HG03571 (cell line): ENCODE measurements at regions not wholly inside any gene's neighbourhood (a gene's known extent, or its start where the extent isn't known, plus 50 kb on each side); places are given as distances from the start of the nearest gene placed in this dataset.
"Not testable (repeated sequence)": the region's sequence is repeated elsewhere in the genome, so short reads cannot be mapped to it uniquely, and the experiment has no call there.

Experiments
- ATAC-seq: cut with Tn5 transposase; IDR thresholded peaks from one replicate; pipeline ENCODE4 v1.9.1; 2021; ENCODE audit not compliant: unreplicated experiment

DNA sequence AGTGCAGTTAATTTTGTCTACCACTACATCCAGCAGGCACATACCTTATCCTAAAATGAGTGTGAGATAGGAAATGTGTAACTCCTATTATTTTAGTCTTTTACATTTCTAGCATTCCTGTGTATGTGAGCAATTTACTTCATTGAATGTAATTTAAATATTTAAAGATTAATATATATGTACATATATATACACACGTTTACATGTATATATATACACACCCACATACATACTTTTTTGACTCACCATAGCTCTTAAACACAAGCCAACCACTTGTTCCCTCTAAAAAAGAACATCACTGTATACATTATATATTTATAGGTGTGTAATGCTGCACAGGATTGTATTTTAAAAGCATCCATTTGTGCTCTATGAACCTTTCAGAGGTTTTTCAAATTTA, 425.6 kb upstream of the NECTIN3 start:
- ATAC-seq: no peak

DNA sequence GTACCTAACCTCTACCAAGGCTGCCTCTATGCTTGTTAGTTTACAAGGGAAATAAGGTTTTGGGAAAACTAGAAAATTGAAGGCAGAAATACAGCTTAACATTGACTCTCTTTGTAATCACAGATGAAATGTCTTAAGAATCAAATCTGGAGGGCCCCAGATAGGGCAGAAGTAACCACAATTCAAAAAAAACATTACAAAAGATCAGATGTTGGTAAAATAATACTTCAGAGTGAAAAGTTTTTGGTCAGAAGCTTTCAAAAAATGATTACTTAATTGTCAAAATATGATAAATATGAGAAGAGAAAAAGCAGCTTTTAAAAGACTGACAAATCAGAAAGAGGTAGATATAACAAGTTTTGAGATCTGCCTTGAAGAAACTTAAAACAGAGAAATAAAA, 425.1 kb upstream of the NECTIN3 start:
- no peak for ATAC-seq

DNA sequence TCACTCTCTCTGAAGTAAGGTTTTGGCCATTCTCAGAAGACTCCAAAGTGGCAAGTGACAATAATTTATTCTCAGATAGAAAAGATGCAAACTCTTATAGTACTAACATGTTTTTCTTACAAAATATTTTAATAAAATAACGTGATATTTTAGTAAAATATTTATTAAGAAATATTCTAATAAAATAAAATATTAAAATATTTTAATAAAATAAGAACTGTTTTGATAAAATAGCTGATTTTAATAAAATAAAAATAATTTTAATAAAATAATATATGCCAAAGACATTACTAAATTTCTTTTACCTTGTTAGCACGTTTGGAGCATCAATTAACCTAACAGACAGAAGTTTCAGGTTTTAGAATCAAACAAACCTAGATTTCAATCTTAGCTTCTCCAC, 424.0 kb upstream of the NECTIN3 start:
- ATAC-seq: no peak

DNA sequence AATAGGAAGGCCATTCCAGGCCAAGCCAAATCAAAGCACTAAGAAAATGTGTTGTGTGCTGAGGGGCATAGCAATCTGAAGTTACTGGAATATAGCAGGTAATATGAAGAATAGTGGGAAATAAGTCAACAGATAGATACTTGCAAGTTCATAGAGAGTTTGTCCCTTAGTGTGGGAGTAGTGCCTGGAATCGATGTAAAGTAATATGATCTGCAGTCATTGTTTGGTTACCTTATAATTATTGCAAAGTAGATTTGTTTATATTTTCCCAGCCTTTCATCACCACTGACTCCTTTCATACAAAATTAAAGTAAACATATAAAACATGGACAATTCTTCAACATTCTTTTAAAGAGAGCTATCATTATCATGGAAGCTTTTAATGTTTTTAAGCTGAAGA, 420.9 kb upstream of the NECTIN3 start:
- ATAC-seq: no peak

DNA sequence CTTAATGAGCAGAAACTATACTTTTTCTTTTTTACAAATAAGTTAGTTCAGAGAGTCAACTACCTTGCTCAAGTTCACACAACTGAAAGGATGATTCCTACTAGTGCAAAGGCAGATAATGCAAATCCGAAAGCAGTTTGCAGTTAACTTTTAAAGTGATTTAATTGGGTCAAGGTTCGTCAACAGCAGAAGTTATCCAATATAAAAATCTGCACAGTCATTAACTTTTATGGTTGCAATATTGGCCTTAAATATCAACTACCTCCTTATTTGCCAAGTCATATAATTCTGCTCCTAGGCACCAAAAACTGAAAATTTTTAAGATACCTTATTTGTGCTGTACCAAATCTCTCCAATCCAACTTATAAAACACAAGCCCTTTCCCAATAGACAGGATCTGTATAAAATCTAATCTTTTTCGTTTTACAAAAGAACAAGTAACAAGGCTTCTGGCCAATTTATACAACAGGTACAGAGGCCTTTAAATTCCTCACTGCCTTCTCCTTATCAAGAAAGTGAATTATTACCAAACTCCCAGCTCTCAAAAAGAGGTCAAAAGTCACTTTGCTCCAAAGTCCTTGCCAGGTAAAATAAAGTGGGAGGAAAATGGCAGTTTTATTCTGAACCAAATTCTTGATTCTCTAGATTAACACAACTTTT, 416.6 kb upstream of the NECTIN3 start:
- ATAC-seq: no peak

DNA sequence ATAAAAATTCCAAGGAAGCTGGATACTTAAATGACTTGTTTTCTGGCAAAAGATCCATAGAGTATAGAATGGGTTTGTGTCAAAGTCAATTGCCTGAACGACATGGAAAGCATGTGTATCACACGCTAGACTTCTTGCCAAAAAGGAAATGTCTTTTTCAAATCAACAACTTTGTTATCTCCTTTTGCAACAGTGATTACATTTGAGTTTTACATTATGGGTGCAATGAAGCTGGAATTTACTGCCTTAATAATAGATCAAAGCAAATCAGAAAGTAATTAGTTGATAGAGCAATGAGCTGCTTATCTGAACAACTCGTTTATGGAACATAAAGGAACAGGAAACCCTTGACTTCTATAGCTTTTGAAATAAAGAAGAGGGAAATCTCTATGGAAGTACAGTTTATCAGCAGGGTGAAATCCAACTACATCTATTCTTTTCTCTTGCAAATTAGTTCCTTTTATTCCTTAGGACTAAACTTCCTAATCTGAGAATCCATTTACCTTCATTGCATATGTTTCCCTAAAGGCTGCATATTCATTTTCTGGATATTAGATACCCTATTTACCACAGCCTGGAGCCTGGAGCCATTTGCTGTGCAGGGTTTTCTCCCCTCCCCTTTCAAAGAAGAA, 415.1 kb upstream of the NECTIN3 start:
- ATAC-seq: no peak

DNA sequence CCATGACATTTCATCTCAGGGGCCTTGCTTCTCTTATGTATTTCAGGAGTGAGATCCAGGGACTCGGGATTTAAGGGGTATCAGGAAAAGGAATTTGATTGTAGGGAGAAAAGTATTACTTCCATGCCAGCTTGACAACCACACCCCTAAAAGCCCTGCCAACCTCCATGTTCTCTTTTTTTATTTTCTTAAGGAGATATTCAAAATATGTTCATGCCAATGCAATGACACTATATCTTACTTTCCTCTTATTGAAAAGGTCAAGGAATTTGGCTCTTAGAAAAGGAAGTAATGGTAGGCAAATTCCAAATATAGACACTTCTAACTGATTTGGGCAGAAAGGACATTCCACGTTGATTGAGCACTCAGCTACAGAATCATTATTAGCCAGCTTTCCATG, 407.5 kb upstream of the NECTIN3 start:
- ATAC-seq: no peak

DNA sequence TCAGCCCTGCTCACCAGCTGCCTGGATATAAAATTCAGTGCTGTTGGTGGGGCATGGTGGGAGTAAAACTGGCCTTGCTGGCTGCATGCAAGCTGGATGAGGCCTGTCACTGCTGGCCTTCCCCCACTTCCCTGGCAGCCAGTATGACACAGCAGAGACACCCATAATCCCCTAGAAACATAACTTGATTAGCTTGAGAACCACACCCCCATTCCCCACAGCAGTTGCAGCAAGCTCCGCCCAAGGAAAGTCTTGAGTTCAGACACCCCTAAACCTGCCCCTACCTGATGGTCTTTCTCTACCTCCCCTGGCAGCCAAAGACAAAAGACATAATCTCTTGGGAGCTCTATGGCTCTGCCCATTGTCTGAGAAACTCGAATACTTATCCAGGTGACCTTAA, 405.1 kb upstream of the NECTIN3 start:
- no peak for ATAC-seq

DNA sequence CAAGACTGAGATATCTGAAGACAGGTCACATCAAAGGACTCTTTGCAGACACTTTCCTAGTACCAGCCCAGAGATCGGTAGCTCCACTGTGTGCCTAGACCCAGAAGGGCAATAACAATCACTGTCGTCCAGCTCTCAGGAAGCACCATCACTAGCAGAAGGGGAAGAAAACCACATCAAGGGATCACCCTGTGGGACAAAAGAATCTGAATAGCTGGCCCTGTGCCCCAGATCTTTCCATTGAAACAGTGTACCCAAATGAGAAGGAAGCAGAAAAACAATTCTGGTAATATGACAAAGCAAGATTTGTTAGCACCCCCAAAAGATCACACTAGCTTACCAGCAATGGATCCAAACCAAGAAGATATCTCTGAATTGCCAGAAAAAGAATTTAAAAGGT, 404.4 kb upstream of the NECTIN3 start:
- no peak for ATAC-seq

DNA sequence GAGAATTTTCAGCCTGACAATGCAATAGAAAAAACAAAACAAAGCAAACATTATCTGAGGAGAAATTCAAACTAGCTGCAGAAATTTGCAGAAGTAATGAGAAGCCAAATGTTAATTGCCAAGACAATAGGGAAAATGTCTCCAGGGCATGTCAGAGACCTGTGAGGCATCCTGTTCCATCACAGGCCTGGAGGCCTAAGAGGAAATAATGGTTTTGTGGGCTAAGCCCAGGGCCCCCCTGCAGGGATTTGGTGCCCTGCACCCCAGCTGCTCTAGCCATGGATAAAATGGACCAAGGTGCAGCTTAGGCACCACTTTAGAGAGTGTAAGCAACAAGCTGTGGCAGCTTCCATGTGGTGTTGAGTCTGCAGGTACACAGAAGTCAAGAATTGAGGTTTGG, 401.2 kb upstream of the NECTIN3 start:
- no peak for ATAC-seq

DNA sequence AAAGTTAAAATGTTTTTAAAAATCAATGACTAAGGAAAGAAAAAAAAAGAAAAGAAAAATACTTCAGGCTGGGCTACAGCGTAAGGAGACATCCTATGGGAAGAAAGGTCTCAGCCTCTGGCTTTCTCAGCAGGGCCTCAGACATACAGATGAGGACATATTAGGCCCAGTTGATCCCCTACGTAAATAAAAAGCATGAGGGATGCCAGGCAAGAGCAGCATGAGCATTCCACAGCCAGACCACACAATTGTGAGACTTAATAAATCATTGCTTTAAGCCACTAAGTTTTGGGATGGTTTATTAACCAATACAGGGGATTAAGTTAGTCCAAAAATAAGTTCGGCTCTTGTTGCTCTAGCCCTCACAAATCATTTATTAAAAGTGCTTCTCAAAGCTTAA, 394.1 kb upstream of the NECTIN3 start:
- ATAC-seq: no peak

DNA sequence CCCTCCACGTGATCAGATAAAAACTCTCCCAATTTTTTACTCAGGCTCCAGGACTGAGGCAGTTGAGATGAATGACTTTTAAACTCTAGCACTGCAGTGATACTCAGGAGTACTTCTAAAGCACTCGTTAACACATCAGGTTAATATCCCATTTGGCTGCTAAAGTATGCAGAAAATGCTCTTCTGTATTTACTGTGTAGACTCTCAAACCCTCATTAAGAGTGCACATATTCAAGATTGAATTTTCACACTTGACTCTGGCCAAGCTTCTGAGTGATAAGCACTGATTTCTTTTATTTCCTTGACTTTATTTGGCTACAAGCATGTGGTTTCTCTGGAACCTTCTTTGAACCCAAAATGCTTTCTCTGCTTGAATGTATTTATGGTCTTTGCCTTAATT, 392.3 kb upstream of the NECTIN3 start:
- no peak for ATAC-seq

DNA sequence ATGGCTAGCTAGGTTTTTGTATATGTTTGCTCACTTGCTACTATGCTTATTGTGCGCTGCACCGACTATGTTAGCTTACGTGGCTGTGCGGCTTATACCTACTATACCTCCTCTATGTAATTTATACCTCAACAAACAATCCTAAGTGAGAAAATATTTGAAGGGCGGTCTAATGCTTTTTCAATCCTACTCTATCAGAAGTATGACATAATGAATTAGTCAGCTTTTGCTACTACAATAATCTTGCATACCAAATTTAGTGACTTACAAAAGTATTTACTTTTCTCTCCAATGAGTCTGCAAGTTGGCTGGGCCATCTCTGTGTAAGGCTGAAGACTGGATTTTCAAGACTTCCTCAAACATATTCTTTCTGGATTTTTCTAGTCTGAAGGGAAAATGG, 391.2 kb upstream of the NECTIN3 start:
- no peak for ATAC-seq

DNA sequence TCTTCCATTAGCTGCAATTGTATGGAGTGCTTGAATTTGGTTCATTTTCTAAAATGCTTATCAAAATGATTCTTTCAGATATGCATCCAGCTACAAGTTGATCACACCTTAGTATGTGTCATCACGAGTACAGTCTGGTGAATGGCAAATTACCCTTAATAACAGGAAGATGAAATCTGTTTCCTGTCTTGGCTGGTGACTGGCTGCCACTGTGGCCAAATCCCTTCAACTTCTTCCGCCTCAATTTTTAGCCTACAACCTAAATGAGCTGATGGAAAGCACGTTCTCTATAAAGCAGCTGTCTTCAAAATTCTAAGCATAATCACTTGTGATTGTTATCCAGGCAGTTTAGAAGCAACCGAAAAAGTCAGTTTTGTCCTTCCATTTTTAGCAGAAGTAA, 387.1 kb upstream of the NECTIN3 start:
- no peak for ATAC-seq

DNA sequence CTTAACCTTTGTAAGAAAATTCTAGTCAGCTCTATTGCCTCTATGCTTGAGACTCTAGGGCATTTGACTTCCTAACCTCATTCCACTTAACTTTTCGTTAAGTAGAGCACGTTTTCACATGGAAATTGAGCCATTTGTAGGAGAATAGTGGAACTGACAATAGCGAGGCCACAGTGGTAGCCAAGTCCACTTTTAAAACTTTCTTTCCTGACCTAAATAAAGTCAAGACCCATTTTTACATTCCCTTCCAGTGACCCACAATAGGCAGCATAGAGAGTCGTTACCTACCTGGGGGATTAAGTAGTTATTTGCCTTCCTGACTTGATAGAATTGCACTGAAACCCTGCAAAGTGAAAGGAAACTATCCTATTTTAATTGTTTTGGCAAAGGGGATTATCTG, 386.0 kb upstream of the NECTIN3 start:
- no peak for ATAC-seq

DNA sequence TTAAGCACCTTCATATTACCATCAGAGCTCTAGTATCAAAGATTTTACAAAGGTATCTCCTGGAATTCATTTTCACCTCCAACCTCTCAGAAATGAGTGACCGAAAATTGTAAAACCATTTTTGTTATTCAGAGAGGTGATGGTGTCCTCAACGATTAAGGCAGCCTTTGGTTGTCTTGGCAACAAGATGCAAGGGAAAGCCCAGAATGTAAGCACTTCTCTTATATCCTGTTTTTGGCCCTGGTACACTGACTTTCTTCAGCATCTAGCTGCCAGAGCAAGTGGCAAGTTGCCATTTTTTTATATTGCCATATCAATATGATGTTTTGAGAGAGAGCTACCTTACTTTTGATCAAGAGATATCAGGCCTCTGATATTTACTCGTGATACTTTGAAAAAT, 384.9 kb upstream of the NECTIN3 start:
- ATAC-seq: no peak

DNA sequence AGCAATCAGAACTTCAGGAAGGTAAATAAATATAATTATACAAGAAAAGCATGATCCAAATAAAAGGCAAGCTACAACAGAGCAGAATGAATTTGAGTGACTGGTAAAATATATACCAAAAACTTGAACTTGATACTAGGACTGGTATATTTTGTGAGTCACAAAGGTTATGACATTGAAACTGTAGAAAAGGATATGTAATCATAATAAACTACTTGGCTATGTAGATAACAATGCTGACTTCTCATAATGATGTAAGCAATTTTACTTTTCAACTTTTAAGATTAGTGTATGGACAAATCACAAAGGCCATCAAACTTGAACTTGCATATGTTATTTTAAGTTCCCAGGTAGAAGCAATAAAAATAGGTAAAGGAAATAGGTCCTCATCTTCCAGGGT, 384.5 kb upstream of the NECTIN3 start:
- ATAC-seq: no peak

DNA sequence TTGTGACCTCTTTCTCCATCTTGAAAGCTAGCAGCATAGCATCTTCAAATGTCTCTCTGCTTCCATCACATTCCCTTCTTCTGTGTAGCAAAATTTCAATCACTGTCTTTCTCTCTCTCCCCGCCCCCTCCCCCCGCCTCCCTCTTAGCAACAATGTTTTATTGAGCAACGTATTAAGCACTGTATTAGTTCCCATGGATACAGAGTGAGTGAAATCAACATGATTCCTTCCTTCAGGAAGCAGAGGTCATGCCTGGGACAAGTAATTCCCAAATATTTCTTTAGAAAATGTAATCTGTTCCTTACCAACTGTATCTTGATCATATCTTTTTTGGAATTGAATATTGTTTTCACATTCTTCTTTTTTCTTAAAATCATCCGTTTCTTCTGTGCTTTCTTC, 373.7 kb upstream of the NECTIN3 start:
- ATAC-seq: no peak

DNA sequence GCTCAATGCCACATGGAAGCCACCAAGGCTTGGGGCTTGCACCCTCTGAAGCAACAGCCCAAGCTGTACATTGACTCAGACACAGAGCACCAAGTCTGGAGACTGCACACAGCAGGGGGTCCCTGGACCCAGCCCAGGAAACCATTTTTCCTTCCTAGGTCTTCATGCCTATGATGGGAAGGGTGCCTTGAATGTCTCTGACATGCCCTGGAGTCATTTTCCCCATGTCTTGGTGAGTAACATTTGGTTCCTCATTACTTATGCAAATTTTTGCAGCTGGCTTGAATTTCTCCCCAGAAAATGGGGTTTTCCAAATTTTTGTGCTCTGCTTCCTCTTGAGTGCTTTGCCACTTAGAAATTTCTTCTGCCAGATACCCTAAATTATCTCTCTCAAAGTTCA, 367.3 kb upstream of the NECTIN3 start:
- ATAC-seq: not testable (repeated sequence)

DNA sequence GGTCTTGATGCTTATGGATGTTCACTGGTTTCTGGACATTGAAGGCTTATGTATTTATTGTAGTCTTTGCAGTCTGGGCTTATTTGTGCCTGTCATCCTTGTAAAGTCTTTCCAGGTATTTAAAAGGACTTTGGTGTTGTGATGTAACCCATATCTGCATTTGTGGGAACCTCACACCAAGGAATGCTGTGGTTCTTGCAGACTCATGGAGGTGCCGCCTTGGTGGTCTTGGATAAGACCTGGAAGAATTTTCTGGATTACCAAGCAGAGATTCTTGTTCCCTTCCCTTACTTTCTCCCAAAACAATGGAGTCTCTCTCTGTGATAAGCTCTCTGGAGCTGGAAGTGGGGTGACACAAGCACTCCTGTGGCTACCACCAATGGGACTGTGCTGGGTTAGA, 363.5 kb upstream of the NECTIN3 start:
- ATAC-seq: no peak

DNA sequence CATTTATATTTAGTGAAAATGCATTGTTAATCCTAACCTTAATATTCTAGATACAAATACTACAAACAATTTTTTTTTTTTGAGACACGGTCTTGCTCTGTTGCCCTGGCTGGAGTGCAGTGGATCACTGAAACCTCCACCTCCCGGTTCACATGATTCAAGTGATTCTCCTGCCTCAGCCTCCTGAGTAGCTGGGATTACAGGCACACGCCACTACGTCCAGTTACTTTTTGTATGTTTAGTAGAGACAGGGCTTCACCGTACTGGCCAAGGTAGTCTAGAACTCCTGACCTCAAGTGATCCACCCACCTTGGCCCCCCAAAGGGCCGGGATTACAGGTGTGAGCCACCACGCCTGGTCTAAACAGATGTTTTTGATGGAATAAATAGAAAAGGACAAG, 361.5 kb upstream of the NECTIN3 start:
- ATAC-seq: no peak

DNA sequence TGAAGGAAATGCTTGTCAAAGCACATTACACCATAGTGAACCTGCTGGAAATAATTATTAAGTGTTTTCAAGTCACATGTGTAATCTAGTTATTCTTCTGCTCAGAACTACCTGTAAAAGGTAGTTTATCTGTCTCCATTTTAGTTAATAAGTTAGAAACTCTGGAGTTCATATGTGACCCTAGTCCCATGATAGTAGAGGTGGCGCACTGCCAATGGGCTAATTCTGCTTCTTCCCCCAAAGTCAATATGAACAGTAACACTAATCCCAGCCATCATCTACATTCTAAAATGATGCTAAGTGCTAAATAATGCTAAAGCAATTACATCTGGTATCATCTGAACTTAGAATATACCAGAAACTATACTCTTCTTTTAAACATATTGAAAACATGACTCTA, 361.0 kb upstream of the NECTIN3 start:
- no peak for ATAC-seq

DNA sequence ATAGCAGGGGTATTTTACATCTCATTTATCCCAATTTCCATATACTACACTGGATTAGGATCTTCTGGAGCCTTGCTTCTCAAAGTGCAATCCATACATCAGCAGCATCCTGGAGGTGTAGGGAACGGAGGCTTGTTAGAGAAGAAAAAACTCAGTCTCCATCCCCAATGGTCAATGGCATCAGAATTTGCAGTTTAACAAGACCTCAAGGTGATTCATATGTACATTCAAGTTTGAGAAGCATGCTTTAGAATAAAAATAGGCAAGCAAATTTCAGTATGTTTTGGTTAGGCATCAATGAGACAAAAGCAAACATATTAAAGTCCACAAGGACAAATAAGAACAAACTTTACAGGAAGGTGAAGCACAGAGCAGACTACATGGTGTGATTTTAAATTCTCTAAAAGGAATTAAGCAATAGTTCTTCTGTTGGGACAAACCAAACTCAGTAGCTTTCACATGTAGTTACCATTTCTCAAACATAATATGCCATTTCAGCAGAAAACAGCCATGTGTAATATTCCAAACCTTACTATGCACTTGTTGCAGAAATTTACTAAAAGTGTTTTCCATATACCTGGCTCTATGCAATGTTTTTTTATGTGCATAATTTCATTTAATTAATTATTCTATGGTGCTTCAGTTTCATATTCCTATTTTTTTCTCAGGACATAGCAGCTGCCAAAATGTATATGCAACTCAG, 360.3 kb upstream of the NECTIN3 start:
- no peak for ATAC-seq
